PC-9 (cell line): ENCODE measurements at regions not wholly inside any gene's neighbourhood (a gene's known extent, or its start where the extent isn't known, plus 50 kb on each side); places are given as distances from the start of the nearest gene placed in this dataset.

Experiments used
- EZH2 ChIP-seq: fragments of 200-600 bp; sonication (generic); IDR thresholded peaks from 2 replicates; pipeline ENCODE4 v1.8.0; 2017; ENCODE audit warnings: antibody characterized with exemption, low read depth
- TF ChIP-seq, protein P1 (sequence below): fragments of 200-600 bp; sonication (generic); conservative IDR thresholded peaks from 2 replicates; pipeline ENCODE4 v1.6.1; 2017; ENCODE audit warnings: mixed run types, antibody characterized with exemption, mild to moderate bottlenecking, moderate library complexity

GRCh38 chr20:6311097-6311496 lies 188.3 kb upstream of the FERMT1 start:
- TF ChIP-seq, protein P1, sequence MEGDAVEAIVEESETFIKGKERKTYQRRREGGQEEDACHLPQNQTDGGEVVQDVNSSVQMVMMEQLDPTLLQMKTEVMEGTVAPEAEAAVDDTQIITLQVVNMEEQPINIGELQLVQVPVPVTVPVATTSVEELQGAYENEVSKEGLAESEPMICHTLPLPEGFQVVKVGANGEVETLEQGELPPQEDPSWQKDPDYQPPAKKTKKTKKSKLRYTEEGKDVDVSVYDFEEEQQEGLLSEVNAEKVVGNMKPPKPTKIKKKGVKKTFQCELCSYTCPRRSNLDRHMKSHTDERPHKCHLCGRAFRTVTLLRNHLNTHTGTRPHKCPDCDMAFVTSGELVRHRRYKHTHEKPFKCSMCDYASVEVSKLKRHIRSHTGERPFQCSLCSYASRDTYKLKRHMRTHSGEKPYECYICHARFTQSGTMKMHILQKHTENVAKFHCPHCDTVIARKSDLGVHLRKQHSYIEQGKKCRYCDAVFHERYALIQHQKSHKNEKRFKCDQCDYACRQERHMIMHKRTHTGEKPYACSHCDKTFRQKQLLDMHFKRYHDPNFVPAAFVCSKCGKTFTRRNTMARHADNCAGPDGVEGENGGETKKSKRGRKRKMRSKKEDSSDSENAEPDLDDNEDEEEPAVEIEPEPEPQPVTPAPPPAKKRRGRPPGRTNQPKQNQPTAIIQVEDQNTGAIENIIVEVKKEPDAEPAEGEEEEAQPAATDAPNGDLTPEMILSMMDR: no peak
- no peak for TF ChIP-seq EZH2
